ENCODE measurements at regions not wholly inside any gene's neighbourhood (a gene's known extent, or its start where the extent isn't known, plus 50 kb on each side); places are given as distances from the start of the nearest gene placed in this dataset.

GRCh38 chr3:59620325-59620724 lies 570.5 kb upstream of the CFAP20DC start:
- no peaks in the 10 kb centered on the region for H3K36me3 Mint-ChIP-seq
- no peak for DNase-seq (ENCODE audit: low spot score in 2 of 2)
- no peaks in the 10 kb centered on the region for H3K4me1 Mint-ChIP-seq
- no peak overlapping the region for H3K27ac Mint-ChIP-seq
- H3K27me3 Mint-ChIP-seq: peaks cover 4% of the 10 kb centered on the region
- no peak for ATAC-seq (ENCODE audit: low read depth)
- H3K9me3 Mint-ChIP-seq: peaks cover 6% of the 10 kb centered on the region
- no peak overlapping the region for H3K4me3 Mint-ChIP-seq

DNA sequence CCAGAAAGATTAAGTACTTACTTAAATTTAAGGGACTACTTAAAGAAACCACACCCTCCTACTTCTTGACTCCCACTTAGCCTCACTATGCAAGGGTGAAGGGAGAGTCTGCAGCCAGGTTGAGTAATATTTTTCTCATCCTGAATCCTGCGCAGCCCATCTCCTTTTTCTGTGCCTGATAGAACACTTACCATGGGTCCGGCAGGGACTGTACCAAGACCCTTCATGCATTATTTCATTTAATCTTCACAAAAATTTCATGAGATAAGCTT lies 562.6 kb upstream of the CFAP20DC start:
- H3K4me1 Mint-ChIP-seq: no peaks in the 10 kb centered on the region

DNA sequence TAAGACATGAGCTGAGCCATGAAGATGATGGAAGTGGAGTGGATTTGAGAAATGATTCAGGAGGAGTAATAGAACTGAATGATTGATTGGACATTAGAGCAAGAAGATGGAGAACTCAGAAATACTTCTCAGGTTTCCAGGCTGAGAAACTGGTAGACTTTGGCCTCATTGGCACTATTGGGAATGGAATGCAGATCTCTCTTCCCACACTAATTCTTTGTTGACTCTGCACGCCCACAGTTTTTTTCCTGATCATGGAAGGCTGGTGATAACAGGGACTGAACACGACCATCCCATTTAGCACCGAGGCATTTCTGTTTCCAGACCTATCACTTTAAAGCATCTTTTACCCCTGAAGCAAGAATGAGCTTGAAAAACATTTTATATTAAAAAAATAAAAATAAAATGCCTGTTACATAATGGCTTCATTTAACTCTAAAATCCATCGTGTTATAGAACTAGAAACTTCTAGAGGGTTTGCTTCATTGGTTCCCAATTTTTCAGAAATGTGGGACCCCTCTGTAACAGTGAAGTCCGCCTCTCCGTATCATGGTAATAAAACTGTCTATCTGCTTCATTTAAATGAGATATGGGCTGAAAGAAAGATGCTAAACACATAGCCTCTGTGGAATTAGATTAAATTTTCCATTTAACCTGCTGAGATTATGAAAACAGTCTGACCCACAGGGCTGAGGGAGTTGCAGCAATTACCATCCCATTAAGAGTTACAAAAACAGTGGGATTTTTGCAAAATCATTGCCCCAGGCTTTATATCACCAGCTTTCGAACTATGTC lies 562.0 kb upstream of the CFAP20DC start:
- no peak for ATAC-seq (ENCODE audit: low read depth)
- no peak for DNase-seq (ENCODE audit: low spot score in 2 of 2)
- Mint-ChIP-seq H3K9me3 (peaks cover 2% of the 10 kb centered on the region), H3K36me3 (peaks cover 1% of the 10 kb centered on the region), H3K4me1 (no peaks in the 10 kb centered on the region), H3K27me3 (peaks cover 10% of the 10 kb centered on the region), H3K27ac (no peak overlapping the region), H3K4me3 (no peak overlapping the region)

More for the DNA sequence above, 562.6 kb upstream of the CFAP20DC start:
- ATAC-seq (ENCODE audit: low read depth): no peak
- H3K27me3 Mint-ChIP-seq: peaks cover 10% of the 10 kb centered on the region
- H3K27ac Mint-ChIP-seq: no peak overlapping the region
- peaks cover 1% of the 10 kb centered on the region for H3K36me3 Mint-ChIP-seq
- no peak overlapping the region for H3K4me3 Mint-ChIP-seq
- DNase-seq (ENCODE audit: low spot score in 2 of 2): no peak
- H3K9me3 Mint-ChIP-seq: peaks cover 2% of the 10 kb centered on the region

- H3K27me3 Mint-ChIP-seq: peaks cover 5% of the 10 kb centered on the region
- H3K27ac Mint-ChIP-seq: no peak overlapping the region
- H3K9me3 Mint-ChIP-seq: no peaks in the 10 kb centered on the region
These were observed 560.0 kb upstream of the CFAP20DC start for GRCh38 chr3:59609657-59610348.

DNA sequence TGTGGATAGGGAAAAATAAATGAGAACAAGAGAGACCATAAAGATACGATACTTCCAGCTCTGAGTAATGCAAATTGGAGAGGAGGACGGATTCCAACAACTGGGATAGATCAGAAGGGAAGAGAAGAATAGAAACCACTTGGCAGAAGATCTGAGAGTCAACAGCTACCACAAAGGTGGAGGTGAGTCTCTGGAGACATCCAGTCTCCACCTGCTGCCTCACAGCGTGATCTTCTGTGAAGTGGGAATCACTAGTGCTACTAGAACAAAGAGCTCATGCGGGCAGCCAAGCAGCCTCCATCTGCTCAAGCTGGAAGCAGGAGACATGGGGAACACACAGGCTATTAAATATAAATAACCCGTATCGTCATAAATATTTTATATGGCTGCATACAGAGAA lies 558.5 kb upstream of the CFAP20DC start:
- Mint-ChIP-seq H3K27me3 (peaks cover 6% of the 10 kb centered on the region), H3K9me3 (no peaks in the 10 kb centered on the region), H3K36me3 (peaks cover 1% of the 10 kb centered on the region), H3K4me1 (no peaks in the 10 kb centered on the region), H3K27ac (no peak overlapping the region), H3K4me3 (no peak overlapping the region)
- no peak for ATAC-seq (ENCODE audit: low read depth)
- no peak for DNase-seq (ENCODE audit: low spot score in 2 of 2)

More at GRCh38 chr3:59609657-59610348, 560.0 kb upstream of the CFAP20DC start:
- Mint-ChIP-seq H3K36me3 (peaks cover 1% of the 10 kb centered on the region), H3K4me1 (no peaks in the 10 kb centered on the region), H3K4me3 (no peak overlapping the region)
- DNase-seq (ENCODE audit: low spot score in 2 of 2) (no peak), ATAC-seq (ENCODE audit: low read depth) (no peak)

GRCh38 chr3:59607656-59608055 lies 557.8 kb upstream of the CFAP20DC start:
- DNase-seq (ENCODE audit: low spot score in 2 of 2) (no peak), ATAC-seq (ENCODE audit: low read depth) (no peak)
- Mint-ChIP-seq H3K27ac (no peak overlapping the region), H3K4me3 (no peak overlapping the region), H3K36me3 (peaks cover 1% of the 10 kb centered on the region), H3K4me1 (no peaks in the 10 kb centered on the region), H3K27me3 (peaks cover 6% of the 10 kb centered on the region), H3K9me3 (no peaks in the 10 kb centered on the region)

- Mint-ChIP-seq H3K4me3 (no peak overlapping the region), H3K27ac (no peak overlapping the region), H3K36me3 (peaks cover 1% of the 10 kb centered on the region), H3K27me3 (peaks cover 6% of the 10 kb centered on the region), H3K9me3 (no peaks in the 10 kb centered on the region), H3K4me1 (no peaks in the 10 kb centered on the region)
- DNase-seq (ENCODE audit: low spot score in 2 of 2) (no peak), ATAC-seq (ENCODE audit: low read depth) (no peak)
These were observed 556.9 kb upstream of the CFAP20DC start for GRCh38 chr3:59606638-59607266.

DNA sequence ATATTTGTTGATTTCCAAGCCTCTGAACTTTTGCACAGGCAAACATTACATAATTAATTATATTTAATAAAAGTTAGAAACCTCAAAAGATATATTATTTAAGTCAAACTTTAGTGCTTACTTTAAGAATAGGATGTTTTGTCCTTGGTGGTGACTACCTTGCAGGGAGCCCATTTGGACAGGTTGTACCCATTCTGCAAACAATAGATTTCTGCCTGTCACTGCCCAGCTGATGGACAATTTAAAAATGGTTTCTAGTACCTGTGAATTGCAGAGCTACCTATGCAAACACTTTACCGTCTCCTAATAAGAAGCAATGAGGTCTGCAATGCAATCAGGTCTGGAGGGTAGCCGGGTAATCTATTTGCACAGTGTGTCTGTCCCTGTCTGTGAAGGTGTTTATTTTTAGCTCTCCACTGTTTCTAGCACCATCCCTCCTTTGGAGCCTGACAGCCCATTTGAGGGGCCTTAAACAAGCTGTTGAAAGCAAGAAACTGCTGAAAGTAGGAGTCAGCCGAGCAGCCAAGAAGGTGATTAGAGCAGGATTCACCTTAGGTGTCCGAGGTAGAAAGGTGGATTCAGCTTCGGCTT lies 556.2 kb upstream of the CFAP20DC start:
- peaks cover 3% of the 10 kb centered on the region for H3K27me3 Mint-ChIP-seq
- H3K36me3 Mint-ChIP-seq: peaks cover under 1% of the 10 kb centered on the region
- H3K9me3 Mint-ChIP-seq: no peaks in the 10 kb centered on the region
- no peak for DNase-seq (ENCODE audit: low spot score in 2 of 2)
- no peak for ATAC-seq (ENCODE audit: low read depth)
- H3K4me3 Mint-ChIP-seq: no peak overlapping the region
- no peak overlapping the region for H3K27ac Mint-ChIP-seq
- H3K4me1 Mint-ChIP-seq: no peaks in the 10 kb centered on the region

DNA sequence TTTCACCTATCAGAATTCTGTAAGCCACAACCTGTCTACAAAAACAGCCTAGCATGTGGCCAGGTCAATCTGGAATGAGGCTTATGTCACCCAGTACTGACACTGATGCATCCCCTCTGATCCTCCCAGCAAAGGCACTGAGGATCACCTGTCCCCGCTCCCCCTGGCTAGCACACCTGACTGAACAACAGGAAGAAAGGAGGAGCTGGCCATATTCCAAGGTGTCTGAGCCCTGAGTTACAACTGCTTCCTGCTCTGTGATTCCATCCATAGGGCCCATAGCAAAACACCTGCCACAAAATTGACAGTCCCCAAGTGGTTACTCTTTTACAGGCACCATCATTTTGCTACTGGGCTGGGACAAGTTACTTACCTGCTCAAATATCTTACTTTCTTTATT lies 555.5 kb upstream of the CFAP20DC start:
- H3K36me3 Mint-ChIP-seq: no peaks in the 10 kb centered on the region
- peaks cover 3% of the 10 kb centered on the region for H3K27me3 Mint-ChIP-seq
- ATAC-seq (ENCODE audit: low read depth) (no peak), DNase-seq (ENCODE audit: low spot score in 2 of 2) (no peak)
- no peaks in the 10 kb centered on the region for H3K4me1 Mint-ChIP-seq
- no peak overlapping the region for H3K4me3 Mint-ChIP-seq
- H3K9me3 Mint-ChIP-seq: no peaks in the 10 kb centered on the region
- no peak overlapping the region for H3K27ac Mint-ChIP-seq

GRCh38 chr3:59601486-59601885 lies 551.7 kb upstream of the CFAP20DC start:
- no peak overlapping the region for H3K4me3 Mint-ChIP-seq
- no peaks in the 10 kb centered on the region for H3K4me1 Mint-ChIP-seq
- no peak for ATAC-seq (ENCODE audit: low read depth)
- no peaks in the 10 kb centered on the region for H3K36me3 Mint-ChIP-seq
- peaks cover 2% of the 10 kb centered on the region for H3K27me3 Mint-ChIP-seq
- DNase-seq (ENCODE audit: low spot score in 2 of 2): no peak
- H3K9me3 Mint-ChIP-seq: no peaks in the 10 kb centered on the region
- H3K27ac Mint-ChIP-seq: no peak overlapping the region

DNA sequence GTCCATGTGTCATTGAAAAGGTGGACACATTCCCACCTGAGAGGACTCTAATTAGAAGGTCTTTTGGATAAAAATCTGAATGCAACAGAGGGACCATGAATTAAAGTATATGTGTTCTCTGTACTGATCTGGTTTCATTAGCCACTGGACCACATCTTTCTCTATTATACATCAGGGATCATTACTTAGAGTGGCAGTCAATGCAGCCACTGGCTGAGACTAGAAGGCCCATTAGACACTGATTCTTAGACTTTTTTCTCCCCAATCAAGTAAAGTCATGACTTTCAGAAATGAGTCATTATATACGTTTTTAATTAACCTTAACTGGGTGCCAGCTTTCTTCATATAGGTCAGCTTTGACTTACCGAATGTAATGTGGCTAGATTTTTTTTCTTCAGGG lies 550.8 kb upstream of the CFAP20DC start:
- DNase-seq (ENCODE audit: low spot score in 2 of 2) (no peak), ATAC-seq (ENCODE audit: low read depth) (no peak)
- Mint-ChIP-seq H3K4me3 (no peak overlapping the region), H3K27ac (no peak overlapping the region), H3K36me3 (no peaks in the 10 kb centered on the region), H3K9me3 (no peaks in the 10 kb centered on the region), H3K4me1 (no peaks in the 10 kb centered on the region), H3K27me3 (peaks cover 2% of the 10 kb centered on the region)

DNA sequence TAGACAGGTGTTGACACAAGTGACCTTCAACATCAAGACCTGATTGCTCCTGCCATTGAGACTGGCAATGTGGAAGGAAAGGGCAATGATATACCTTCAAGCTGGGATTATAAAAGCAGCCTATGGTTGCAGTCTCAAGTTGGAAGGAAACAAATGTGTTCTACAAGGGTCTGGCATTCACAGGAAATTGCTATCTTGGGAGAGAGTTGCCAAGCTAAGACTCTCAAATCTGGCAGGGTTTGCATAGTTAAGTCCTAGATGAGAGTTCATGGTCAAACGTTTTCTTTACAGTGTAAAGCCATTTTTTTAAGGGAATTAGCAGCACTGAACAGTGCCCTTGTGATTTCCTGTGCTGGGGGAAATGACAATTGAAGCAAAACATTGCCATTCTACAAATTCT lies 546.9 kb upstream of the CFAP20DC start:
- Mint-ChIP-seq H3K27me3 (peaks cover 5% of the 10 kb centered on the region), H3K27ac (no peak overlapping the region), H3K4me3 (no peak overlapping the region), H3K4me1 (no peaks in the 10 kb centered on the region), H3K36me3 (no peaks in the 10 kb centered on the region), H3K9me3 (no peaks in the 10 kb centered on the region)
- DNase-seq (ENCODE audit: low spot score in 2 of 2) (no peak), ATAC-seq (ENCODE audit: low read depth) (no peak)

DNA sequence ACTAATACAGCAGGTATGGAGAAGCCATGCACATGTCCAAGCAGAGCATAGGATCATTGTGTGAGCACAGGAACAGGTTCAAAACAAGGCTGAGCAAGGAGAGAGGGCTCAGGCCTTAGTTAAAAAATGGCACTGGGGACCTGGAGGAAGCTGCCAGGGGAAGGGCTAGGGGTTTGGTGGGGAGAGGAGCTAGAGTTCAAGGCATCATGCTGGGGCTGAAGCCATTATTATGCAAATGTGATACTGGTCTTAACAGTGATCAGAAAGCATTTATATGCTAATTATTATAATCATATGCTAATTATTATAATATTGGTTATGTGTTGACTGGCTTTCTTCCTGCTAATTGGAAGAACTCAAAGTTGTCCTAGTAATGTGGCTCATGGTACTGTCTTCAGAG lies 546.0 kb upstream of the CFAP20DC start:
- H3K4me3 Mint-ChIP-seq: no peak overlapping the region
- H3K9me3 Mint-ChIP-seq: no peaks in the 10 kb centered on the region
- no peak for ATAC-seq (ENCODE audit: low read depth)
- H3K27ac Mint-ChIP-seq: no peak overlapping the region
- H3K4me1 Mint-ChIP-seq: no peaks in the 10 kb centered on the region
- H3K27me3 Mint-ChIP-seq: peaks cover 5% of the 10 kb centered on the region
- no peak for DNase-seq (ENCODE audit: low spot score in 2 of 2)
- H3K36me3 Mint-ChIP-seq: no peaks in the 10 kb centered on the region

DNA sequence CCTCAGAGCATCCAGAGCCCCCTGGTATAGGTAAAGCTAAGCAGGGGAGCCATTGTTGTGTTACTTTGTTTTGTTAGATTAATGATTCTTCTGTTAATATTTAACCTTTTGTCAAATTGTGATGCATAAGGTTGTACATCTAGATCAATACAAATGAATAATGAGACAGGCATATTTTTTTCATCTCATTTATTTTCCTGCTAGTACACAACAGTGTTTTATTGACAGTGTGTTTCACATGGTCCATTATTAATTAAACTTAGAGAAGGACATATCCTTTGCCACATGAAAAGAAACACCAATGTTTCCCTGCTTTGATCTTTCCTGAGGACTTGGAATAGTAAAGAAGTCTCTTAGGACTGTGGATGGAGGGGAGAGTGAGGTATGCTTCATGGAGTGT lies 543.6 kb upstream of the CFAP20DC start:
- no peaks in the 10 kb centered on the region for H3K9me3 Mint-ChIP-seq
- H3K4me3 Mint-ChIP-seq: no peak overlapping the region
- DNase-seq (ENCODE audit: low spot score in 2 of 2) (no peak), ATAC-seq (ENCODE audit: low read depth) (no peak)
- H3K27ac Mint-ChIP-seq: no peak overlapping the region
- H3K4me1 Mint-ChIP-seq: no peaks in the 10 kb centered on the region
- no peaks in the 10 kb centered on the region for H3K36me3 Mint-ChIP-seq
- H3K27me3 Mint-ChIP-seq: peaks cover 6% of the 10 kb centered on the region

Data from memory B cell (primary cell).